Stimulated activated naive B cell treated with anti-CD40 and anti-IgM and Interleukin-4, amounts not matched to agents 10 μg/mL and 1 μg/mL and 100 μg/mL, for 72 hours (primary cell): ENCODE measurements at regions not wholly inside any gene's neighbourhood (a gene's known extent, or its start where the extent isn't known, plus 50 kb on each side); places are given as distances from the start of the nearest gene placed in this dataset.

Experiments
- ATAC-seq, 2 donors: fragments of 150-1000 bp; cut with Tn5 transposase; replicated peaks; 2 replicates each; pipeline ENCODE4 v1.10.0; 2021; ENCODE audit warnings: moderate library complexity in 1 of 2
- DNase-seq: peaks from one replicate; pipeline ENCODE4 v3.0.0; 2021
- H3K27ac Mint-ChIP-seq: one replicate; pipeline ENCODE4 v1.8.0; 2022; ENCODE audit warnings: mild to moderate bottlenecking, mixed read lengths
- H3K27me3 Mint-ChIP-seq, 2 donors: one replicate each; pipeline ENCODE4 v1.8.0; 2022; ENCODE audit warnings: mixed read lengths in 2 of 2
- H3K36me3 Mint-ChIP-seq, 2 donors: one replicate each; pipeline ENCODE4 v1.8.0; 2022; ENCODE audit warnings: mixed read lengths in 2 of 2, mild to moderate bottlenecking in 1 of 2
- H3K4me1 Mint-ChIP-seq, 2 donors: one replicate each; pipeline ENCODE4 v1.8.0; 2022; ENCODE audit warnings: mixed read lengths in 2 of 2, mild to moderate bottlenecking in 1 of 2
- H3K4me3 Mint-ChIP-seq, 2 donors: one replicate each; pipeline ENCODE4 v1.8.0; 2022; ENCODE audit warnings: mild to moderate bottlenecking in 2 of 2, mixed read lengths in 2 of 2, moderate library complexity in 1 of 2
- H3K9me3 Mint-ChIP-seq, 2 donors: one replicate each; pipeline ENCODE4 v1.8.0; 2022; ENCODE audit warnings: mixed read lengths in 2 of 2, mild to moderate bottlenecking in 1 of 2

DNA sequence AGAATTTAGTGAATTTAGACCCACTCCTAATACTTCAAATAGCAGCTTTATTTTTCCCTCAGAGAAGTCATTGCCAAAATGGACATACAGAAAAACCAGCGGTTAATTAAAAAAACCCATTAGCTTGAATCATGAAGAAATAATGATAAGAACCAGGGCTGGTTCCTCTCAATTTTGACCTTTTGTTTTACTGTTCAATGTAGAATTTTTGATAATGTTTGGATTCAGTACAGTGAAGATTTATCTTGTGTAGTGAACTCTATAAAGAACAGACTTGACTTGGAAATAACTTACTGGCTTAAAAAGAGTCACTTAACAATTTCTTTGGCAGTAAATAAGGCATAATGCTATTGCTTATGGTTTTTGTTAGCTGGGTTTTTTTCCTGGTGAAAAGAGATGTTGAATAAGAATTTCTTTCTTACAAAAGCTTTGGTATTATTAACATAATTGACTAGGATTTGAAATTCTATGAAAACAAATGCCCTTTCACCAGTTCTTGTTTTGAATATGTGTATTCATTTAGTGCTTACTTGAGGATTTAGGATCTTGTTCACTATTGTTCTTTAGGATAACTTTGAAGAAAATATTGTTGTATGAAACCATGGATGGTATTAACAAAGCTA lies 73.4 kb upstream of the ITPRID2 start:
- Mint-ChIP-seq H3K36me3 (no peaks in the 10 kb centered on the region), H3K4me3 (no peak overlapping the region), H3K4me1 (no peaks in the 10 kb centered on the region), H3K27ac (no peak overlapping the region), H3K9me3 (no peaks in the 10 kb centered on the region), H3K27me3 (no peaks in the 10 kb centered on the region)
- ATAC-seq = no peak
- DNase-seq = no peak

DNA sequence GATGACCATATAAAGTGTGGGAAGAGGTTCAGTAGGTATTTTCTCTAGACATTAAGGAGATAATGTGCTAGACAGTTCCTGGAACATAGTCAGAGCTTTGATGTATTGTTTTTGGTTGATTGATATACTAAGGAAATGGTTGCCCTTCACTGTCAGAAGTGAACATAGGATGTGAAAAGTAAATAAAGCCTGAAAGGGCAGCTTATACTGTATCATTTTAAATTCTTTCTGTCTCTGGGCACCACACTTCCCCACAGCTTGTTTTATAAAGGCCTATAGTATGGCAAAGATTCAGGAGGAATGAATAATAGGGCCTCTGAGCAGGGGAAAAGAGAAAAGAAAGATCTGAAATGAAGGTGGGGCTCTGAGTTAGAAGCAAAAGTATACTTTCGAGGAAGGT lies 72.7 kb upstream of the ITPRID2 start:
- Mint-ChIP-seq H3K27me3 (no peaks in the 10 kb centered on the region), H3K4me1 (no peaks in the 10 kb centered on the region), H3K4me3 (no peak overlapping the region), H3K36me3 (no peaks in the 10 kb centered on the region), H3K9me3 (no peaks in the 10 kb centered on the region), H3K27ac (no peak overlapping the region)
- DNase-seq (no peak), ATAC-seq (no peak)

- H3K4me1 Mint-ChIP-seq = no peaks in the 10 kb centered on the region
- H3K36me3 Mint-ChIP-seq = no peaks in the 10 kb centered on the region
- DNase-seq = no peak
- no peak overlapping the region for H3K27ac Mint-ChIP-seq
- H3K4me3 Mint-ChIP-seq = no peak overlapping the region
- H3K27me3 Mint-ChIP-seq = no peaks in the 10 kb centered on the region
- no peak for ATAC-seq
- no peaks in the 10 kb centered on the region for H3K9me3 Mint-ChIP-seq
Observed at GRCh38 chr2:181821049-181821448, 70.5 kb upstream of the ITPRID2 start.

DNA sequence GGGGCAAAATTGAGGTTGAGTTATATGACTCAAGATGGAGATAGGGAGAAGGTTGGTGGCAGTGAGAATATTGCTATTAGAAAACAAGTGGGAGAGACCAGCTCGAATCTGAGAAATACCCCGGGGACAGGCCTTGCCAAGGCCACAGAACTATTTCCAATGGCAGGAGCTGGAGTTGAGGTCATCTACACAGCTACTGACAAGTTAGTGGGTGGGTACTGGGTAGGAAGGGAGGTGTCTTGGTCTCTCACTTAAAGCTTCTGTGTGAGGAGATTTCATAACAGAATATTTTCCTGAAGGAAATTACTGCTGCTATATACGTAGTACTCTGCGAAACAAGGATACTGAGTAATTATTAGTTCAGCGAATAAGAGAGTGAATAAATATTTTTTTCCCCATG lies 69.4 kb upstream of the ITPRID2 start:
- no peaks in the 10 kb centered on the region for H3K36me3 Mint-ChIP-seq
- H3K4me1 Mint-ChIP-seq = no peaks in the 10 kb centered on the region
- H3K9me3 Mint-ChIP-seq = no peaks in the 10 kb centered on the region
- H3K27me3 Mint-ChIP-seq = no peaks in the 10 kb centered on the region
- H3K4me3 Mint-ChIP-seq = no peak overlapping the region
- DNase-seq = no peak
- H3K27ac Mint-ChIP-seq = no peak overlapping the region
- no peak for ATAC-seq

- no peaks in the 10 kb centered on the region for H3K9me3 Mint-ChIP-seq
- H3K27ac Mint-ChIP-seq = no peak overlapping the region
- H3K4me3 Mint-ChIP-seq = no peak overlapping the region
- H3K27me3 Mint-ChIP-seq = no peaks in the 10 kb centered on the region
- H3K36me3 Mint-ChIP-seq = no peaks in the 10 kb centered on the region
- no peaks in the 10 kb centered on the region for H3K4me1 Mint-ChIP-seq
- DNase-seq (no peak), ATAC-seq (no peak)
Observed at GRCh38 chr2:181823405-181823804, 68.1 kb upstream of the ITPRID2 start.

- H3K27me3 Mint-ChIP-seq = peaks cover 7 to 11% of the 10 kb centered on the region in 2 donors
- H3K4me1 Mint-ChIP-seq = no peaks in the 10 kb centered on the region
- no peak overlapping the region for H3K27ac Mint-ChIP-seq
- H3K36me3 Mint-ChIP-seq = no peaks in the 10 kb centered on the region
- ATAC-seq (no peak), DNase-seq (no peak)
- no peak overlapping the region for H3K4me3 Mint-ChIP-seq
- H3K9me3 Mint-ChIP-seq = no peaks in the 10 kb centered on the region
Observed at GRCh38 chr2:181828122-181828705, 63.3 kb upstream of the ITPRID2 start.

DNA sequence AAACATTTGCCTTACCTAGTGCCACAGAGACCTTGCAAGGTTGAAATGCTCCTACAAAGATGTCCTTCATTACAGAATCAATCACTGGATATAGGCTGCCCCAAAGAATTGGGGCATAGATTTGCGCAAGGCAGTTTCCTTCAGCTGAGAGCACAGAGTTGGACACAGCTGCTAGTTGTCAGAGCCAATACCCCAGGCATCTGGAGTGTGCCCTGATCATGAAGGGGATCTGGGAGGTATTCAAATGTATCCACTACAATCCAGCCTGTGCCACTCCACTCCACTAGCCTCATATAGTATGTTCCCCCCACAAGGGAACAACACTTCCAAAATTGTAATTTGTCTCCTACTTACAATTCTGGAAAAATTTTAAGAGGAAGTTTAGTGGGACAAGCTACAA lies 62.3 kb upstream of the ITPRID2 start:
- Mint-ChIP-seq H3K27me3 (peaks cover 8 to 12% of the 10 kb centered on the region in 2 donors), H3K4me1 (no peaks in the 10 kb centered on the region), H3K36me3 (no peaks in the 10 kb centered on the region), H3K9me3 (peaks cover 0 to under 1% of the 10 kb centered on the region in 2 donors), H3K27ac (no peak overlapping the region), H3K4me3 (no peak overlapping the region)
- ATAC-seq (no peak), DNase-seq (no peak)

GRCh38 chr2:181832015-181832414 lies 59.5 kb upstream of the ITPRID2 start:
- Mint-ChIP-seq H3K36me3 (no peaks in the 10 kb centered on the region), H3K9me3 (peaks cover 2 to 4% of the 10 kb centered on the region in 2 donors), H3K27me3 (peaks cover 12 to 15% of the 10 kb centered on the region in 2 donors), H3K4me1 (no peaks in the 10 kb centered on the region), H3K4me3 (no peak overlapping the region), H3K27ac (no peak overlapping the region)
- no peak for ATAC-seq
- DNase-seq = no peak

- no peak overlapping the region for H3K27ac Mint-ChIP-seq
Observed at GRCh38 chr2:181836583-181836982, 54.9 kb upstream of the ITPRID2 start.

GRCh38 chr2:181837563-181837962 lies 54.0 kb upstream of the ITPRID2 start:
- H3K27me3 Mint-ChIP-seq = peaks cover 5 to 9% of the 10 kb centered on the region in 2 donors
- DNase-seq = no peak

More at GRCh38 chr2:181836583-181836982, 54.9 kb upstream of the ITPRID2 start:
- no peaks in the 10 kb centered on the region for H3K36me3 Mint-ChIP-seq
- DNase-seq (no peak), ATAC-seq (no peak)
- H3K27me3 Mint-ChIP-seq = peaks cover 5 to 12% of the 10 kb centered on the region in 2 donors
- H3K4me1 Mint-ChIP-seq = no peaks in the 10 kb centered on the region
- peaks cover 2 to 4% of the 10 kb centered on the region in 2 donors for H3K9me3 Mint-ChIP-seq
- H3K4me3 Mint-ChIP-seq = no peak overlapping the region

DNA sequence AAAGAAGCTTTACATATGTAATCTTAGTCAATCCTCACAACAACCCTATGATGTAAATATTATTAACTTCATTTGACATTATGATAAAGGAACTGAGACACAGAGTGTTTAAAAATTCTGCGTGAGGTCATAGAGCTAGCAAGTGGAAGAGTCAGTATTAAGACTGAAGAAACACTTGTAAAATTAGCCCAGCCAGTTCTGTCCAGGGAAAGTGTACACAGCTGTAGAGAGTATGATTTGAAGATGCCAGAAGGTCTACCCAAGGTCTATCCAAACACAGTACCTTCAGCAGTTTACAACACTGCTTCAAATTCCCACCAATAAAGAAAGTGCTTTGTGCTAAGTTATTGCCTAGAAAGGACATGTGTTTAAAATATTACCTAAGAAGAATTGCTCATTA lies 51.7 kb upstream of the ITPRID2 start:
- H3K27ac Mint-ChIP-seq = no peak overlapping the region
- peaks cover 0 to 8% of the 10 kb centered on the region in 2 donors for H3K27me3 Mint-ChIP-seq
- H3K4me3 Mint-ChIP-seq = no peak overlapping the region
- ATAC-seq (no peak), DNase-seq (no peak)
- H3K9me3 Mint-ChIP-seq = no peaks in the 10 kb centered on the region
- H3K4me1 Mint-ChIP-seq = no peaks in the 10 kb centered on the region
- H3K36me3 Mint-ChIP-seq = no peaks in the 10 kb centered on the region

More at GRCh38 chr2:181837563-181837962, 54.0 kb upstream of the ITPRID2 start:
- Mint-ChIP-seq H3K9me3 (peaks cover 2 to 4% of the 10 kb centered on the region in 2 donors), H3K4me3 (no peak overlapping the region), H3K4me1 (no peaks in the 10 kb centered on the region), H3K27ac (no peak overlapping the region), H3K36me3 (no peaks in the 10 kb centered on the region)
- no peak for ATAC-seq

GRCh38 chr2:181841079-181841478 lies 50.5 kb upstream of the ITPRID2 start:
- Mint-ChIP-seq H3K4me1 (no peaks in the 10 kb centered on the region), H3K9me3 (no peaks in the 10 kb centered on the region), H3K4me3 (no peak overlapping the region), H3K27me3 (peaks cover 0 to 8% of the 10 kb centered on the region in 2 donors), H3K36me3 (no peaks in the 10 kb centered on the region), H3K27ac (no peak overlapping the region)
- DNase-seq (no peak), ATAC-seq (no peak)
